IPS-20b (cell line): ENCODE measurements at regions not wholly inside any gene's neighbourhood (a gene's known extent, or its start where the extent isn't known, plus 50 kb on each side); places are given as distances from the start of the nearest gene placed in this dataset.
"Not testable (repeated sequence)": the region's sequence is repeated elsewhere in the genome, so short reads cannot be mapped to it uniquely, and the experiment has no call there.

Source experiments
- H3K27ac ChIP-seq: one replicate; pipeline ENCODE4 v1.5.1; 2013; ENCODE audit warnings: low read length
- H3K27me3 ChIP-seq: 2 replicates; pipeline ENCODE4 v1.6.1; 2013; ENCODE audit warnings: mild to moderate bottlenecking, low read length, inconsistent platforms; ENCODE audit not compliant: insufficient read depth
- H3K36me3 ChIP-seq: 2 replicates; pipeline ENCODE4 v1.6.1; 2013; ENCODE audit warnings: low read depth, mild to moderate bottlenecking, inconsistent platforms, low read length, moderate library complexity; ENCODE audit not compliant: insufficient read depth
- H3K4me1 ChIP-seq: 2 replicates; pipeline ENCODE4 v1.6.1; 2013; ENCODE audit warnings: mild to moderate bottlenecking, control low read depth, inconsistent platforms, low read length, moderate library complexity; ENCODE audit not compliant: insufficient read depth
- H3K4me3 ChIP-seq: 2 replicates; pipeline ENCODE4 v1.5.1; 2013; ENCODE audit warnings: mild to moderate bottlenecking, low read length, inconsistent platforms
- H3K9ac ChIP-seq: 2 replicates; pipeline ENCODE4 v1.6.1; 2013; ENCODE audit warnings: low read depth, mild to moderate bottlenecking, inconsistent platforms, low read length, moderate library complexity
- H3K9me3 ChIP-seq: 2 replicates; pipeline ENCODE4 v1.6.1; 2013; ENCODE audit warnings: mild to moderate bottlenecking, low read depth, low read length, inconsistent platforms; ENCODE audit not compliant: insufficient read depth

GRCh38 chr2:83790467-83790866 is 668.6 kb downstream of the SUCLG1 start:
- H3K36me3 ChIP-seq, H3K27ac ChIP-seq, H3K9me3 ChIP-seq, H3K4me3 ChIP-seq, H3K27me3 ChIP-seq, H3K9ac ChIP-seq: not testable (repeated sequence)
- H3K4me1 ChIP-seq: peaks cover 17% of the 10 kb centered on the region

- not testable (repeated sequence) for H3K9ac ChIP-seq, H3K27me3 ChIP-seq, H3K27ac ChIP-seq, H3K36me3 ChIP-seq, H3K4me3 ChIP-seq, H3K9me3 ChIP-seq
- peaks cover 17% of the 10 kb centered on the region for H3K4me1 ChIP-seq
These were observed 669.4 kb downstream of the SUCLG1 start for GRCh38 chr2:83789674-83790073.

- not testable (repeated sequence) for H3K9ac ChIP-seq, H3K9me3 ChIP-seq, H3K4me3 ChIP-seq, H3K27me3 ChIP-seq, H3K36me3 ChIP-seq, H3K27ac ChIP-seq
- H3K4me1 ChIP-seq: peaks cover 17% of the 10 kb centered on the region
These were observed 670.0 kb downstream of the SUCLG1 start for GRCh38 chr2:83788938-83789566.

- Histone ChIP-seq H3K4me3 (no peak overlapping the region), H3K9me3 (no peaks in the 10 kb centered on the region), H3K36me3 (no peaks in the 10 kb centered on the region), H3K9ac (no peak overlapping the region), H3K27me3 (no peaks in the 10 kb centered on the region), H3K4me1 (peaks cover 17% of the 10 kb centered on the region), H3K27ac (no peak overlapping the region)
These were observed 671.9 kb downstream of the SUCLG1 start for GRCh38 chr2:83787189-83787588.

GRCh38 chr2:83786140-83786539 is 672.9 kb downstream of the SUCLG1 start:
- no peak overlapping the region for H3K9ac ChIP-seq
- no peak overlapping the region for H3K27ac ChIP-seq
- no peak overlapping the region for H3K4me3 ChIP-seq
- H3K36me3 ChIP-seq: no peaks in the 10 kb centered on the region
- H3K9me3 ChIP-seq: no peaks in the 10 kb centered on the region
- peaks cover 17% of the 10 kb centered on the region for H3K4me1 ChIP-seq
- H3K27me3 ChIP-seq: no peaks in the 10 kb centered on the region

GRCh38 chr2:83784947-83785346 is 674.1 kb downstream of the SUCLG1 start:
- Histone ChIP-seq H3K36me3 (no peaks in the 10 kb centered on the region), H3K9me3 (no peaks in the 10 kb centered on the region), H3K9ac (no peak overlapping the region), H3K4me3 (no peak overlapping the region), H3K4me1 (peaks cover 17% of the 10 kb centered on the region), H3K27me3 (no peaks in the 10 kb centered on the region), H3K27ac (no peak overlapping the region)

GRCh38 chr2:83784315-83784714 is 674.8 kb downstream of the SUCLG1 start:
- H3K36me3 ChIP-seq: no peaks in the 10 kb centered on the region
- H3K4me3 ChIP-seq: no peak overlapping the region
- no peak overlapping the region for H3K27ac ChIP-seq
- H3K4me1 ChIP-seq: peaks cover 17% of the 10 kb centered on the region
- no peak overlapping the region for H3K9ac ChIP-seq
- H3K9me3 ChIP-seq: no peaks in the 10 kb centered on the region
- H3K27me3 ChIP-seq: no peaks in the 10 kb centered on the region

GRCh38 chr2:83782122-83782521 is 677.0 kb downstream of the SUCLG1 start:
- H3K9ac ChIP-seq: no peak overlapping the region
- peaks cover under 1% of the 10 kb centered on the region; the same call in 1 of the 2 replicates for H3K4me1 ChIP-seq
- H3K36me3 ChIP-seq: no peaks in the 10 kb centered on the region
- no peaks in the 10 kb centered on the region for H3K27me3 ChIP-seq
- no peaks in the 10 kb centered on the region for H3K9me3 ChIP-seq
- H3K27ac ChIP-seq: no peak overlapping the region
- no peak overlapping the region for H3K4me3 ChIP-seq

- Histone ChIP-seq H3K9me3 (peaks cover 6% of the 10 kb centered on the region; the same call in 1 of the 2 replicates), H3K9ac (no peak overlapping the region), H3K27me3 (no peaks in the 10 kb centered on the region)
These were observed 694.6 kb downstream of the SUCLG1 start for GRCh38 chr2:83764447-83765005.

GRCh38 chr2:83757329-83757728 is 701.8 kb downstream of the SUCLG1 start:
- Histone ChIP-seq H3K9ac (no peak overlapping the region), H3K9me3 (peaks cover 6% of the 10 kb centered on the region; the same call in 1 of the 2 replicates), H3K27ac (no peak overlapping the region), H3K27me3 (no peaks in the 10 kb centered on the region), H3K4me3 (no peak overlapping the region), H3K36me3 (no peaks in the 10 kb centered on the region), H3K4me1 (no peaks in the 10 kb centered on the region)

More at GRCh38 chr2:83764447-83765005, 694.6 kb downstream of the SUCLG1 start:
- Histone ChIP-seq H3K4me3 (no peak overlapping the region), H3K27ac (no peak overlapping the region), H3K36me3 (no peaks in the 10 kb centered on the region), H3K4me1 (no peaks in the 10 kb centered on the region)

GRCh38 chr2:83756219-83756618 is 702.9 kb downstream of the SUCLG1 start:
- Histone ChIP-seq H3K4me1 (no peaks in the 10 kb centered on the region), H3K9me3 (peaks cover 5% of the 10 kb centered on the region; the same call in 1 of the 2 replicates), H3K36me3 (no peaks in the 10 kb centered on the region), H3K9ac (no peak overlapping the region), H3K27me3 (no peaks in the 10 kb centered on the region), H3K4me3 (no peak overlapping the region), H3K27ac (no peak overlapping the region)

GRCh38 chr2:83747141-83747540 is 711.9 kb downstream of the SUCLG1 start:
- Histone ChIP-seq H3K9ac (no peak overlapping the region), H3K9me3 (no peaks in the 10 kb centered on the region), H3K4me1 (peaks cover 15% of the 10 kb centered on the region; the same call in 1 of the 2 replicates), H3K27me3 (no peaks in the 10 kb centered on the region), H3K27ac (no peak overlapping the region), H3K4me3 (no peak overlapping the region), H3K36me3 (no peaks in the 10 kb centered on the region)
